GM18511 (cell line): ENCODE measurements at regions not wholly inside any gene's neighbourhood (a gene's known extent, or its start where the extent isn't known, plus 50 kb on each side); places are given as distances from the start of the nearest gene placed in this dataset.
"Not testable (repeated sequence)": the region's sequence is repeated elsewhere in the genome, so short reads cannot be mapped to it uniquely, and the experiment has no call there.

ENCODE experiments used
- ATAC-seq: cut with Tn5 transposase; IDR thresholded peaks from one replicate; pipeline ENCODE4 v1.9.1; 2021; ENCODE audit warnings: mild to moderate bottlenecking, moderate library complexity; ENCODE audit not compliant: unreplicated experiment

DNA sequence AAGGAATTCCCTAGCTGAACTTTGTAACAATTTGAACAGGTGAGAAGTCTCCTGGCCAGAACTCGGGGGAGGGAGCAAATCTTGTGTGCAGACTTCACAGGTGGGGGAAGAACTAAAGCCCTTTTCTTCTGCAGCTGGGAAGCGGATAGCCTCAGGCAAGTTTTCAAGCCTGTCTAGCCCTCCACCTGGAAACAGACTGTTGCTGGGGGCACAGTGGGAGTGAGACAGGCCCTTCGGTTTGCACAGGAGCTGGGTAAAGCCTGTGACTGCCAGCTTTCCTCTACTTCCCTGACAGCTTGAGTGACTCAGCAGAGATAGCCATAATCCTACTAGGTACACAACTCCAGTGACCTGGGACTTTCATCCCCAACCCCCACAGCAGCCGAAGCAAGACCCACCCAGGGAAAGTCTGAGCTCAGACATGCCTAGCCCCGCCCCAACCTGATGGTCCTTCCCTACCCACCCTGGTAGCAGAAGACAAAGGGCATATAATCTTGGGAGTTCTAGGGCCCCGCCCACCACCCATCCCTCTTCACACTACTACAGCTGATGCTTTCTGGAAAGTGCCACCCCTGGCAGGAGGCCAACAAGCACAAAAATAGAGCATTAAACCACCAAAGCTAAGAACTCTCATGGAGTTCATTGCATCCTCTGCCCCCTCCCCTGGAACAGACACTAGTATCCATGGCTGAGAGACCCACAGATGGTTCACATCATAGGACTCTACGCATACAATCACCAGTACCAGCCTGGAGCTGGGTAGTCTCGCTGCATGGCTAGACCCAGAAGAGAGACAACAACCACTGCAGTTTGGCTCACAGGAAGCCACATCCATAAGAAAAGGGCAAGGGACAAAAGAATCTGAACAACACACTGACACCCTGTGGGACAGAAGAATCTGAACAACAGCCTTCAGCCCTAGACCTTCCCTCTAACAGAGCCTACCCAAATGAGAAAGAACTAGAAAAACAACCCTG lies 479.0 kb downstream of the RAP2B start:
- no peak for ATAC-seq

DNA sequence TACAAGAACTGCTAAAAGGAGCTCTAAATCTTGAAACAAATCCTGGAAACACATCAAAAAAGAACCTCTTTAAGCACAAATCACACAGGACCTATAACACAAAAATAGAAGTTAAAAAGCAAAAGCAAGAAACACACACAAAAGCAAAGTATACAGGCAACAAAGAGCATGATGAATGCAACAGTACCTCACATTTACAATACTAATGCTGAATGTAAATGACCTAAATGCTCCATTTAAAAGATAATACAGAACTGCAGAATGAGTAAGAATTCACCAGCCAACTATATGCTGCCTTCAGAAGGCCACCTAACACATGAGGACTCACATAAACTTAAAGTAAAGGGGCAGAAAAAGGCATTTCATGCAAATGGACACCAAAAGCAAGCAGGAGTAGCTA lies 478.6 kb upstream of the ARHGEF26 start:
- not testable (repeated sequence) for ATAC-seq

DNA sequence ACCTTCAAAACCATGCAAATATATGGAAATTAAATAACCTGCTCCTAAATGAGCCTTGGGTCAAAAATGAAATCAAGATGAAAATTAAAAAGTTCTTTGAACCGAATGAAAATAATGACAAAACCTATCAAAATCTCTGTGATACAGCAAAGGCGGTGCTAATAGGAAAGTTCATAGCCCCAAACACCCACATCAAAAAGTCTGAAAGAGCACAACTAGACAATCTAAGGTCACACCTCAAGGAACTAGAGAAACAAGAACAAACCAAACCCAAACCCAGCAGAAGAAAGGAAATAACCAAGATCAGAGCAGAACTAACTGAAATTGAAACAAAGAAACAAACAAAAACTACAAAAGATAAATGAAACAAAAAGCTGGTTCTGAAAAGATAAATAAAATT lies 477.7 kb upstream of the ARHGEF26 start:
- ATAC-seq, result not testable (repeated sequence)

DNA sequence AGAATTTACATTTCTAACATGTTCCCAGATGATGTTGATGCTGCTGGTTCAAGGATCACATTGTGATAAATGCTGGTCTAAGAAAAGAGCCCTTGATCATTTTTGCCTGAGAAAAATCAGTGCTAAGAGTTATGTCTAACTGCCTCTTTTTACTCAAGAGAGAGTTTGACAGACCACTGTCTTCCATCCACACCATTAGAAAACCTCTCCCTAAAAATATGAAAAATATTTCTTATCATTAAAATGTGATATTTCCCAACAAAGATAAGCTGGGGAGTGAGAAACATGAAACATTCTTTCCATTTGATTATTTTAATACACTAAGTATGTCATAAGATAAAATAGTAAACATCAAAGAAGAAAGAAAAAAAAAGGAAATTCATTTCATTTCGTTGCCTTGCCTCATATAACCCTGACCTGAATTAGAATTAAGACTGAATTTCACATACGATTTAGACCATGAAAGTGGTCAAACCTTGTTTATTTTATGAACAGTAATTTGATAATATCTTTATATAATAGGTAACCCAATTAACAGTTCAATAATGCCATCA lies 471.8 kb upstream of the ARHGEF26 start:
- ATAC-seq, result no peak

DNA sequence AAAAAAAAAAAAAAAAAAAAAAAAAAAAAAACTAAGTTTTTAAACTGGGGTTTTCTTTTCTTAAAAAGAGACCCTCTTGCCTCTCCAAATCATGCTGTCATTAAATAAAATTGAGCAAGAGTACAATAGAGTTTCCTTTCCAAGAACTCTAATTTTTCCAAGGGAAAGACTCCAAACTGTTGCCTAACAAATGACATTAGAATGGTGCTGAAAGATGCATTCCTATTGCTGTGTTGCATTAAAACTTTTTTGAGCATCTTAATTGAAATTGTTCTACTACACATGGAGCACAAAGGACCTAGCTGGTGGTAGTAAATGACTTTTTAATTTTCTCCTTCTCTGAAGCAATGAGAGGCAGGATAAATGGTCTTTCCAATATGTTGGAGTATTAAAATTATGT lies 469.1 kb upstream of the ARHGEF26 start:
- ATAC-seq, result no peak

DNA sequence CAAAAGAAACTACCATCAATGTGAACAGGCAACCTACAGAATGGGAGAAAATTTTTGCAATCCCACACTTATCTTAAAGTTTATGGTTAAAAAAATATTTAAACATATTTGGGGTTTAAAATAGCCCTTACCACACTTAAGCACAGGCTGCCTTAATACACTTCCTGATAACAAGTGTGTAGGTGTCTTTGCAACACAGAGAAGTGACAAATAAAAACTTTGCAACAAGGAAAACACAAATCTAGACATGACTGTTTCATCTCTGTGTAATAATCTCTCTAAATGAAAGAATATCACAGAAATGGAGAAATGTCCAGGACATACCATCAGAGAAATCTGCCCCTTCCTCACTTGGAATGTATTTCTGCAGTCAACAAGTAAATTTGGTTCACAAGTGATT lies 464.1 kb upstream of the ARHGEF26 start:
- ATAC-seq, result no peak

DNA sequence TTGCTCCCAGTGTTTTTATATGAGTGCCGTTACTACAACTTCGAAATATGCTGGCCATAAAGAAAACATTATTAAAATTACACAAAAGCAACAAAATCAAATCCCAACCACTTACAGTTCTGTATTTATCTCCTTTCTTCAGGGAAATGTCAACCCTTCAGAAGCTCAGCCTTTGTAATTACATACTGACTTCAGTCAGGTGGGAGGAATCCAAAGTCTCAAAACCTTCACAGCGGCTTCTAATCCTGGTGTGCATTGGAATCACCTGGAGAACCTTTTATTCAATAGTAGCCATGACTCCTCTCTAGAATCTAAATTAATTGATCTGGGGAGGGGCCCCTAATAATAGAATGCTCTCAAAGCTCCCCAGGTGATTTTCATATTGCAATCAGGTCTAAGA lies 463.7 kb upstream of the ARHGEF26 start:
- no peak for ATAC-seq

DNA sequence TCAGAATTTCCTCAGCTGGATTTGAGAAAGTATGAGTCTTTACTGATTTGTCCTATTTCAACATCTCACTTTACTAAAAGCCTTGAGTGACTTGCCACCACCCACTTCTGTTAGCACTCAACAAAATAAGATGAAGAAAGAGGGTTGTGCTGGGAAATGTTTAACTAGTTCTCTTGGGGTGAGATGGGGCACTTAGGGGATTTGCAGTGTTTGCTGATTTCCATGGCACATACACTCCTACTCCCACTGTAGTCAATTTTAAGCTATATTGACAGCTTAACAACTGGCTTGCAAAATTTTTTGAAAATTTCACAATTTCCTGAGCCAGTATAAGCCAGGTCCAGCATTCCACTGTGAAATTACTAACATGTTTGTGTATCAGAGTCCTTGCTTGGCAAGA lies 463.1 kb upstream of the ARHGEF26 start:
- no peak for ATAC-seq

DNA sequence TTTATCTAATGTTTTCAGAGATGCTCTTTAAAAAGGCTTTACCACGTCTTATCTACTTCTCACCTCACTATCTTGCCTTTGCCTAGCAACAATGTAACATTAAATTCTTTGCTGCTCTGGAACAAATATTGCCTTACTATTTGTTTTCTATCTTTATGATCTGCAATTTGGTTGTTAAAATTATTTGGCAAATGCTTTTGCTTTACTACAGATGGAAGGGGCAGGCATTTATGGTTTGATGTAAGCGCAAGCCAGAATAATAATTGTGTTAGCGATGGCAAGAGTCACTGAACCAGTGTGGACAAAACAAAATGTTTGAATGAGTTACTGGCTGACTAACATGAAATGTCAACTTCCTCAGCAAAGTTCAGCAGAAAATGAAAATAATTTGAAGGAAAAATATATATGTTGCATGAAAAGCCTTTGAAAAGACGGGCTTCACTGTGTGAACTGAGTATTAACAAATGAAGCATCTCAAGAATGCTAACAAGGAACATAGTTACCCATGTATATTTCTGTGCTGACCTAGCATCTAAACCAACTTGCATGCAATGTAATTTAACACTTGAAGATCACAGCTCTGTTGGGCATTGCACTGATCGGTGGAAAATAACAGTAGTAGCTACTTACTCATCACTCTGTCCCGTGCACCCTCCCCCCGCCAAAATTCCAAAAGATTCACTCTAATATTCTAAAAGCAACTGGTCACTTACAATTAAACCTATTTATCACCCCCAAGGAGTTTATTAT lies 454.0 kb upstream of the ARHGEF26 start:
- no peak for ATAC-seq

DNA sequence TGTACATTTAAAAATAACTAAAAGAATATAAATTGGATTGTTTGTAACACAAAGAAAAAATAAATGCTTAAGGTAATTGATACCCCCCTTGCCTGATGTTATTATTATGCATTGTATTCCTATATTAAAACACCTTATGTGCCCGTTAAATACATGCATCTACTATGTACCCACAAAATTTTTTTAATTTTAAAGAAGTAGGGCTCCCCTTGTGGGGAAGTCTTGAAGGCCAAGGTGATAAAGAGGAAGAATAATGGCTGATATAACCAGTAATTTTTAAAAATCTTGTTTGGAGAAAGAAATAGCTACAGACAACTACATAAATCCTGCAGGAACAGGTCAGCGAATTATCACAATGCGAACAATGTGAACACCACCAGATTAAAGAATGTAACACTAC lies 451.7 kb upstream of the ARHGEF26 start:
- ATAC-seq, result no peak

DNA sequence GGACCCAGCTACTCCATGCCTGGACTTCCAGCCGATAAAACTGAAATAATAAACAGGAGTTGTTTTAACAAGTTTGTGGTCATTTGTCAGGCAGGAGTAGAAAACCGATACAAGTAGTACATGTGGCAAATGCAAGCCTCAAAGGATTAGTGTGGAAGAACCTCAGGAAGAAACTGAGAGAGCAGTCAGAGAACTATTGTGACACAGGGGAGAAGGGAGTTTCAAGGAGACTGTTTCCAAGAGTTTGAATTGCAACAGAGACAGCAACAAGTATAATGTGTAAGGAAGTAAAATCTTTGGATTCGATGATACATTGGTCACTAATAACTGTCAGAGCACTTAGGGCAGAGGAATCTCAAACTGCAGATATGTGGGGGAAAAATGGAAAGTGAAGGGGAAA lies 450.6 kb upstream of the ARHGEF26 start:
- no peak for ATAC-seq

DNA sequence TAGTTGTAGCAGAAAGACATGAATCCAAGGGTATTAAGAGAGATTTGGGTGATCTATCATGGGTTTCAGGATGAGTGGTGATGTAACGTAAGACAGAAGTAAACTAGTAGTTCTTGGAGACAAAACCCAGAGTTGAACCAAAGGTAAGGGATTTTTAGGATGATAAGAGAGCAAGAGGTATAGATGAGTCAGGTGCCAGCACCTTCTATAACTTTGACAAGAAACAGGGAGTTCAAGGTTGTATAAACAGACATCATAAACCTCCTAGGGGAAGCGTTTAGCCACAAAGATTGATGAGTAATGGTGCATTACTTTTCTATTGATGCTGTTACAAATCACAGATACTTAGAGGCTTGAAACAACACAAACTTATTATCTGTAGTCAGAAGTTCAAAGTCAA lies 447.3 kb upstream of the ARHGEF26 start:
- no peak for ATAC-seq

DNA sequence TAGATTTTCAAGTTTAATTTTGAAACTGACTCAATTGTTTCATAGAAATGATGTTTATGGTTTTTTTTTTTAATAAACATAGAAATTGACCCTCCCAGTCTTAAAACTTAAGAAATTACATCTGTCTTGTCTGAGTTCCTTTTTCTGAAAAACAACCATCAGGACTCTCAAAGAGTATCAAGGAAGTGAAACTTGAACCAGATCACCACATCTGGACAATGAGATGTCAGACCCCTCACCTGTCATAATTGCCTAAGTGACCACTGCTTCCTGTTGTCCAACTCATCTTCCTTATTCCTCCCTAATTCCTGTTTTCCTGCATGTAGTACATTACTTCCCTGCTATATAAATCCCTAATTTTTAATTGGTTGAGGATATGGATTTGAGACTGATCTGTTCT lies 441.5 kb upstream of the ARHGEF26 start:
- peak; percentile 69 for ATAC-seq

DNA sequence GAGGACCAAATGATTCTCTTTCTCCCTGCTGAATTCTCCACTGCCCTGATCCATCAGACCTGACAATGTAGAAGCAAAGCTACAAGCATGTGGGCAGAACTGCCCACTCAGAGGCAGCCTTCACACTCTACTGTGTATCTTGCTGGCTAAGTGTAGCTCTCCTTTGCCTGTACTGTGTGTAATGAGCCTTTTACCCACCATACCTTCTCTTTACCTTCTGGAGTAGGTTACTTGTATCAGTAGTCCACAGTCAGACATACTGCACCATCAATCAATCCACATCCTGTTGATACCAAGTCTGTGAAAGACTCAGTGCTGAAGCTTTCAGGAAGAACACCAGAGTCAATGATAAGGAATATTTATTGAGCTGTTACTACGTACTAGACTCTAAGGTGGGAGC lies 440.7 kb upstream of the ARHGEF26 start:
- ATAC-seq, result no peak

DNA sequence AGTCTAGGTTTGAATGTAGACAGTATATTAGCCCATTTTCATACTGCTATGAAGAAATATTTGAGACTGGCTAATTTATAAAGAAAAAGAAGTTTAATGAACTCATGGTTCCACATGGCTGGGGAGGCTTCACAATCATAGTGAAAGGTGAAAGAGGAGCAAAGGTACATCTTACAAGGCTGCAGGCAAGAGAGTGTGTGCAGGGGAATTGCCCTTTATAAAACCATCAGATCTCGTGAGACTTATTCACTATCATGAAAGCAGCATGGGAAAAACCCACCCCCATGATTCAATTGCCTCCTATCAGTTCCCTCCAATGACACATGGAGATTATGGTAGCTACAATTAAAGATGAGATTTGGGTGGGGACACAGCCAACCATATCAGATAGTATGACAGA lies 440.1 kb upstream of the ARHGEF26 start:
- ATAC-seq, result no peak

DNA sequence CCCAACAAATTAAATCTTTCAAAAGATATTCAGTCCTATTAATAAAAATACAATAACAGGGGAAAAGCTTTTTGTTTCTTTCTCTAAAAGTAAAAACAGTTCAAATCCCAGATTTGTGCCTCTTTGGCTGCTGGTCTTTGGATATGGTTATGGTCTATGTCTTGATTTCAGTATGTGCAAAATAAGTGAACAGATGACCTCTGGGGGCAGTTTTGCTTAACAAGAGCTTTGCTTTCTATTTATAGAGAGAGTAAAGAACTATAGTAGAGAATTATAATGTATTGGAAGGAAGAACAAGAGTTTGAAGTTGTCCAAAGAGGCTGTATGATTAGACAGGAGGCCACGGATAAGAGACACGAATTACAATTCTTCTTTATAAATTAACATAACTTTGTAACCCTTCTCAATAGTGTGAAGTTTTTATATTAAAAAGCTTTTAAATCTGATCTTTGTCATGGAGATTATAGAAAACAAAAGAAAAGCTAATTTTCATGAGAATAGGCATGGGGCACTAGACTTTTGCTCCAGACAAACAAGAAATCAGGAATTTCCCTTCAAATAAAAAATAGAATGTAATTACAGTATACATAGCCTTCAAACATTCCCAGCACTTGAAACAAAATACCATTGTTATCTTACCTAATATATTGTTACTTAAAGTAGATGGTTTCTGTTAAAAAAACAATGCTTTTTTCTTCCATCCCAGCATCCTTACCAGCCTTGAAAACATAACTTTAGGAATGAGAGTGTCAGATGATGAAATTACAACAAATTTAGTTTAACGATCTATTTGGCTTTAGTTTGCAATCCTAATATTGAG lies 432.7 kb upstream of the ARHGEF26 start:
- no peak for ATAC-seq

DNA sequence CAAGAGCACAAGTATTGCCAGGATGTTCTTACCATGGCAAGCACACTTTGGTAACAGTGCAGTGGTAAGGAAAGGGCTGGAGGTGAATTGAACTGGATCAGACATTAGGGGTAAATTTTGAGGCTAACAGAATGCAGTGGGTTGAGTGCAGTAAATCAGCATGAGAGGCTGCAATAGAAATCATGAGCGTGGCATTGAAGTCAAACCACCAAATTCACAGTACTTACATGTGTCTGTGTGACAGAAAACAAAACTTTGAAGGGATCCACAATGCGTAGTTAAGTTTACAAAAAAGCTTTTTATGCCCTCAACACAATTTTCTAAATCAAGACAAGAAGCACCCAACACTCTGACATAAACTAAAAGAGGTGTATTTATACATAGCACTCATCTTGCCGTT lies 428.0 kb upstream of the ARHGEF26 start:
- no peak for ATAC-seq

DNA sequence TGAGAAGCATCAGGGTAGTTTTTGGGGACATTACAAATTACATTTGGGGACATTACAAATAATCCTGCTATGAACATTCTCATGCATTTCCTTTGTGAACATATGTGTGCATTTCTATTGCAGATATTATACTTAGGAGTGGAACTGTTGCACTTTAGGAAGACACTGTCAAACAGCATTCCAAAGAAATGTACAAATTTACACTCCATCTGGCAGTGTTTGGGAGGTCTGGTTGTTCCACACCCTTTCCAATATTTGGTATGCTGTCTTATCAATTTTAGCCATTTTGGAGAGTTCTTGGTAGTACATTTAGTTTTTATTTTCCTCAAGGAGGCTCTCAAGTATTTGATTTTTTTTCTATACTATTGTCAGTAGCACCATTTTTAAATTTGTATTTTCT lies 419.1 kb upstream of the ARHGEF26 start:
- no peak for ATAC-seq

DNA sequence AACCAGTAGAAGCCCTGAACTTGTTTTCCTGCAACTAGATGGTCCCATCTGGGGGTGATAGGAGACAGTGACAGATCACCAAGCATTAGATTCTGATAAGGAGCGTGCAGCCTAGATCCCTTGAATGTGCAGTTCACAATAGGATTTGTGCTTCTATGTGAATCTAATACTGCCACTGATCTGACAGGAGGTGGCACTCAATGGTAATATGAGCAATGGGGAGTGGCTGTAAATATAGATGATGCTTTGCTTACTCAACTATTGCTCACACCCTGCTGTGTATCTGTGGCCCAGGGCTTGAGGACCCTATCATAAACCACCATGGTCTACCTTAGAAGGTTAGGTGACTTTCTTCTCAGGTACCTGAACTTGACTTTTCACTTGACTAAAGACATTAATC lies 417.1 kb upstream of the ARHGEF26 start:
- no peak for ATAC-seq

DNA sequence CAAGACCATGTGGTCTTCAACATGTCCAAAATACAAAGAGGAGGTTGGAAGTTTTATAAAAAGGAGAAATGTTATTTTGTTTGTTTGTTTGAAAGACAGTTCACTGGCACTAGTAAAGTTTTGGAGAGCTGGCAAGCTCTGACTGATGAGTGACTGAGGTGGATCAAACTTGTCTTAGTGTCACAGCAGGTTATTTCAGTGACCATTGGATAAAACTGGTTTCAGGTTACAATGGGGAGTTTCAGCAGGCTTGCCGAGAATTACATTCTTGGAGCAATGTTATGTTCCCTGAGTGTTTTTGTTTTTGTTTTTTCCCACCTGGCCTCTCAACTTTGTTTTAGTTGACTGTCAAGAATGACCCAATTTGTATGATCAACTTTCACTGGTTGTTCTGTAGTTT lies 414.5 kb upstream of the ARHGEF26 start:
- no peak for ATAC-seq

DNA sequence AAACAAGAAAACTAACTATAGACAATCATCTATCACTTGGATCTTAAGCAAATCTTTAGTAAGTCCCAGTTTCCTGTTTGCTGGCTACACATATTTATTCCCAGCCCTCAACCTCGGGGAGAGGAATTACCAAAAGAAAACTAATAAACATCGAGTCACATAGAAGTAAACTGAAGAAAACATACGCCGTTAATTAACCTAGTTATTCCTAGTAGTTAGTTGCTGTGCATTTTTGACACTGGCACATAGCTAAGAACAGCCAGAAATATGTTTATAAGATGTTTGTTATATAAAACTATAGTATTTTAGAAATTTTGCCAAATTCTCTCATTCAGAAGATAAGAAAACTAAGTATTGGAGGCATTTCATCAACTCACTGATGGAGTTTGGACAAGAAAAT lies 407.2 kb upstream of the ARHGEF26 start:
- ATAC-seq, result no peak
